GM12878 (cell line): ENCODE measurements at regions not wholly inside any gene's neighbourhood (a gene's known extent, or its start where the extent isn't known, plus 50 kb on each side); places are given as distances from the start of the nearest gene placed in this dataset.

Source experiments
- ATAC-seq: fragments of 200-7000 bp; cut with Tn5 transposase; 3 replicates; pipeline ENCODE4 v1.9.1; 2020; ENCODE audit warnings: mild to moderate bottlenecking, moderate library complexity
- BruUV-seq: library from RNA; stranded (reverse); fragments of 400-500 nt; replicated peaks from 2 replicates; lab custom pipeline; 2021; lab: Mats Ljungman, UMichigan
- CTCF ChIA-PET: fragments of 300-600 bp; sonication (Branson Sonifier 250); formaldehyde crosslinking; extraction: SDS; loops from one replicate; lab custom pipeline; 2021; ENCODE audit warnings: inconsistent platforms; lab: Yijun Ruan, JAX
- POLR2A ChIA-PET: fragments of 350-600 bp; formaldehyde crosslinking; extraction: SDS; loops from one replicate; lab custom pipeline; 2021; ENCODE audit warnings: inconsistent platforms; lab: Charles Lee
- RAD21 ChIA-PET: fragments of 300-600 bp; sonication (Branson Sonifier 250); formaldehyde crosslinking; loops from one replicate; lab custom pipeline; 2023; ENCODE audit warnings: antibody characterized with exemption; ENCODE audit not compliant: unreplicated experiment; lab: Charles Lee
- SMC1A ChIA-PET: fragments of 300-600 bp; sonication (Branson Sonifier 250); formaldehyde crosslinking; loops from one replicate; lab custom pipeline; 2023; ENCODE audit not compliant: unreplicated experiment, uncharacterized antibody; lab: Charles Lee
- DNase-seq: peaks from one replicate; pipeline ENCODE4 v3.0.0-alpha.2; 2011; ENCODE audit warnings: low read depth, low spot score
- FAIRE-seq: peaks from 3 replicates; lab custom pipeline; 2011; peaks lifted over from hg19 to GRCh38; lab: Jason Lieb, UNC
- H2AFZ ChIP-seq: 2 replicates; pipeline ENCODE4 v1.6.0; 2011; ENCODE audit warnings: low read depth, low read length, control low read depth; ENCODE audit not compliant: control insufficient read depth
- H3K27ac ChIP-seq: 2 replicates; pipeline ENCODE4 v1.5.1; 2011; ENCODE audit warnings: control low read depth; ENCODE audit not compliant: control insufficient read depth, insufficient read depth
- H3K27me3 ChIP-seq, 2 experiments: replicated peaks in 1 of 2; 2 replicates each; pipeline versions ENCODE4 v1.6.0 to v1.6.1; 2011; ENCODE audit warnings: low read length in 1 of 2; ENCODE audit not compliant: control insufficient read depth in 2 of 2, insufficient read depth in 2 of 2
- H3K36me3 ChIP-seq, 2 experiments: 2 replicates each; pipeline ENCODE4 v1.5.1; 2011; ENCODE audit warnings: low read length in 1 of 2; ENCODE audit not compliant: control insufficient read depth in 2 of 2, insufficient read depth in 2 of 2
- H3K4me1 ChIP-seq: 2 replicates; pipeline ENCODE4 v1.6.1; 2011; ENCODE audit warnings: mild to moderate bottlenecking, low read length, moderate library complexity, mixed read lengths; ENCODE audit not compliant: control insufficient read depth, insufficient read depth
- H3K4me2 ChIP-seq: 2 replicates; pipeline ENCODE4 v1.6.0; 2011; ENCODE audit warnings: control low read depth; ENCODE audit not compliant: control insufficient read depth, insufficient read depth
- H3K4me3 ChIP-seq: fragments of 200-600 bp; sonication (generic); 2 replicates; pipeline ENCODE4 v1.5.1; 2016
- H3K79me2 ChIP-seq: 2 replicates; pipeline ENCODE4 v1.6.0; 2011; ENCODE audit warnings: low read length; ENCODE audit not compliant: control insufficient read depth, insufficient read depth
- H3K9ac ChIP-seq: 2 replicates; pipeline ENCODE4 v1.8.0; 2011; ENCODE audit warnings: low read length, control low read depth, mixed read lengths; ENCODE audit not compliant: control insufficient read depth, insufficient read depth
- H3K9me3 ChIP-seq: replicated peaks from 3 replicates; pipeline ENCODE4 v1.5.1; 2011; ENCODE audit warnings: mild to moderate bottlenecking, low read length; ENCODE audit not compliant: control insufficient read depth, insufficient read depth
- H4K20me1 ChIP-seq: 2 replicates; pipeline ENCODE4 v1.6.0; 2011; ENCODE audit not compliant: control insufficient read depth, insufficient read depth
- E2F4 ChIP-seq: IDR thresholded peaks from 2 replicates; pipeline ENCODE4 v1.6.1; 2012; ENCODE audit warnings: low read depth, low read length, improper control_type of control experiment
- E4F1 ChIP-seq: fragments of 450-650 bp; IDR thresholded peaks from 2 replicates; pipeline ENCODE4 v1.6.1; 2018; ENCODE audit warnings: borderline replicate concordance, mild to moderate bottlenecking; ENCODE audit not compliant: partially characterized antibody
- ESRRA ChIP-seq: IDR thresholded peaks from 2 replicates; pipeline ENCODE4 v1.6.1; 2012; ENCODE audit warnings: mild to moderate bottlenecking, low read length, improper control_type of control experiment
- KAT2A ChIP-seq: conservative IDR thresholded peaks from 2 replicates; pipeline ENCODE4 v1.6.1; 2011; ENCODE audit warnings: low read depth, low read length; ENCODE audit not compliant: control insufficient read depth
- NFYA ChIP-seq: IDR thresholded peaks from 2 replicates; pipeline ENCODE4 v1.6.1; 2011; ENCODE audit warnings: low read depth, mild to moderate bottlenecking, low read length, improper control_type of control experiment, borderline replicate concordance
- NR2C2 ChIP-seq: IDR thresholded peaks from 2 replicates; pipeline ENCODE4 v1.6.1; 2011; ENCODE audit warnings: borderline replicate concordance, low read depth; ENCODE audit not compliant: control insufficient read depth, insufficient read length
- NRF1 ChIP-seq: conservative IDR thresholded peaks from 2 replicates; pipeline ENCODE4 v1.6.1; 2011; ENCODE audit warnings: mild to moderate bottlenecking, low read depth, low read length, improper control_type of control experiment
- PKNOX1 ChIP-seq: fragments of 450-650 bp; IDR thresholded peaks from 2 replicates; pipeline ENCODE4 v1.6.1; 2016; ENCODE audit warnings: mild to moderate bottlenecking
- RBBP5 ChIP-seq: fragments of 200-600 bp; sonication (generic); conservative IDR thresholded peaks from 2 replicates; pipeline ENCODE4 v1.6.1; 2016
- RCOR1 ChIP-seq: conservative IDR thresholded peaks from 2 replicates; pipeline ENCODE4 v1.6.1; 2012; ENCODE audit warnings: low read depth, low read length, improper control_type of control experiment
- SREBF2 ChIP-seq: IDR thresholded peaks from 2 replicates; pipeline ENCODE4 v1.6.1; 2012; ENCODE audit warnings: mild to moderate bottlenecking, low read length
- ZNF274 ChIP-seq: IDR thresholded peaks from one replicate; pipeline ENCODE4 v1.8.0; 2011; ENCODE audit not compliant: insufficient read length, insufficient read depth
- WGBS: methylation state at CpG from one replicate; pipeline ENCODE4 v1.1.6; 2016; ENCODE audit warnings: low lambda C conversion rate; ENCODE audit not compliant: insufficient replicate concordance, insufficient coverage; ENCODE audit errors: missing lambda C conversion rate; 5-methylcytosine and 5-hydroxymethylcytosine counted together
- in situ Hi-C: fragments of 300-500 bp; cut with MboI; formaldehyde crosslinking; loops from 9 replicates; pipeline ENCODE4 v1.14.3; 2018; ENCODE audit warnings: mixed read lengths
- intact Hi-C: fragments of 100-400 bp; cut with micrococcal nuclease; formaldehyde crosslinking; loops from one replicate; pipeline ENCODE4 v1.14.2; 2022; ENCODE audit not compliant: unreplicated experiment
- TF ChIP-seq, protein P1 (sequence below): fragments of 450-650 bp; IDR thresholded peaks from 2 replicates; pipeline ENCODE4 v1.6.1; 2017; ENCODE audit warnings: mild to moderate bottlenecking, moderate library complexity

- in situ Hi-C loops (loop anchor here (5.0 kb wide), 1 partner anchor 71 kb away; no protein-coding TSS in a partner anchor), intact Hi-C loops (loop anchor here (1.0 to 10.0 kb wide), 7 partner anchors 15 to 824 kb away; partner anchors contain the start of genes CAPS2, GLIPR1L1, NAP1L1 and OSBPL8)
- Histone ChIP-seq H3K4me2 (peak overlapping the region; percentile 14), H3K27ac (peak overlapping the region; percentile 29; the same call in 1 of the 2 replicates), H3K4me1 (peaks cover 14% of the 10 kb centered on the region), H3K9me3 (no peaks in the 10 kb centered on the region), H3K4me3 (0 out of 2 replicates have a peak overlapping the region, but pooled peaks have one; percentile 16), H3K9ac (no peak overlapping the region), H2AFZ (peak overlapping the region; percentile 22), H3K36me3 (no peaks in the 10 kb centered on the region), H3K79me2 (no peaks in the 10 kb centered on the region), H3K27me3 (no peaks in the 10 kb centered on the region), H4K20me1 (no peaks in the 10 kb centered on the region)
- ChIA-PET POLR2A (interaction anchor here (0.5 to 1.0 kb wide), 3 partner anchors 15 to 108 kb away, joined by 3 to 8 read pairs (median 6); no protein-coding TSS in a partner anchor), RAD21 (interaction anchor here (1.0 to 2.1 kb wide), 14 partner anchors 9 to 631 kb away, joined by 3 to 10 read pairs (median 4); partner anchors contain the start of gene NAP1L1), CTCF (interaction anchor here (0.7 to 3.0 kb wide), 22 partner anchors 8 to 824 kb away, joined by 3 to 21 read pairs (median 4); partner anchors contain the start of genes BBS10 and GLIPR1L1), SMC1A (interaction anchor here (0.6 to 2.5 kb wide), 25 partner anchors 9 to 1552 kb away, joined by 3 to 18 read pairs (median 4); partner anchors contain the start of gene BBS10)
- peak; percentile 91 for DNase-seq
- FAIRE-seq, result peak; percentile 93
- no TSS peak for BruUV-seq
- ATAC-seq, result peak; percentile 98
- 3% methylated on average over 11 of the region's 11 CpGs for WGBS
- TF ChIP-seq KAT2A, result no peak
- TF ChIP-seq, protein P1, sequence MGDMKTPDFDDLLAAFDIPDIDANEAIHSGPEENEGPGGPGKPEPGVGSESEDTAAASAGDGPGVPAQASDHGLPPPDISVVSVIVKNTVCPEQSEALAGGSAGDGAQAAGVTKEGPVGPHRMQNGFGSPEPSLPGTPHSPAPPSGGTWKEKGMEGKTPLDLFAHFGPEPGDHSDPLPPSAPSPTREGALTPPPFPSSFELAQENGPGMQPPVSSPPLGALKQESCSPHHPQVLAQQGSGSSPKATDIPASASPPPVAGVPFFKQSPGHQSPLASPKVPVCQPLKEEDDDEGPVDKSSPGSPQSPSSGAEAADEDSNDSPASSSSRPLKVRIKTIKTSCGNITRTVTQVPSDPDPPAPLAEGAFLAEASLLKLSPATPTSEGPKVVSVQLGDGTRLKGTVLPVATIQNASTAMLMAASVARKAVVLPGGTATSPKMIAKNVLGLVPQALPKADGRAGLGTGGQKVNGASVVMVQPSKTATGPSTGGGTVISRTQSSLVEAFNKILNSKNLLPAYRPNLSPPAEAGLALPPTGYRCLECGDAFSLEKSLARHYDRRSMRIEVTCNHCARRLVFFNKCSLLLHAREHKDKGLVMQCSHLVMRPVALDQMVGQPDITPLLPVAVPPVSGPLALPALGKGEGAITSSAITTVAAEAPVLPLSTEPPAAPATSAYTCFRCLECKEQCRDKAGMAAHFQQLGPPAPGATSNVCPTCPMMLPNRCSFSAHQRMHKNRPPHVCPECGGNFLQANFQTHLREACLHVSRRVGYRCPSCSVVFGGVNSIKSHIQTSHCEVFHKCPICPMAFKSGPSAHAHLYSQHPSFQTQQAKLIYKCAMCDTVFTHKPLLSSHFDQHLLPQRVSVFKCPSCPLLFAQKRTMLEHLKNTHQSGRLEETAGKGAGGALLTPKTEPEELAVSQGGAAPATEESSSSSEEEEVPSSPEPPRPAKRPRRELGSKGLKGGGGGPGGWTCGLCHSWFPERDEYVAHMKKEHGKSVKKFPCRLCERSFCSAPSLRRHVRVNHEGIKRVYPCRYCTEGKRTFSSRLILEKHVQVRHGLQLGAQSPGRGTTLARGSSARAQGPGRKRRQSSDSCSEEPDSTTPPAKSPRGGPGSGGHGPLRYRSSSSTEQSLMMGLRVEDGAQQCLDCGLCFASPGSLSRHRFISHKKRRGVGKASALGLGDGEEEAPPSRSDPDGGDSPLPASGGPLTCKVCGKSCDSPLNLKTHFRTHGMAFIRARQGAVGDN, result no peak
- TF ChIP-seq ZNF274, result no peak
- no peak for TF ChIP-seq NR2C2
- TF ChIP-seq RCOR1, result no peak
- no peak for TF ChIP-seq ESRRA
- no peak for TF ChIP-seq E4F1
- no peak for TF ChIP-seq E2F4
- no peak for TF ChIP-seq NRF1
- TF ChIP-seq RBBP5, result no peak
- TF ChIP-seq NFYA, result no peak
- TF ChIP-seq PKNOX1, result peak; percentile 52; the same call in 1 of the 2 replicates
- TF ChIP-seq SREBF2, result no peak
Observed at GRCh38 chr12:76158518-76159321, 74.2 kb upstream of the NAP1L1 start.
